ENCODE measurements at regions not wholly inside any gene's neighbourhood (a gene's known extent, or its start where the extent isn't known, plus 50 kb on each side); places are given as distances from the start of the nearest gene placed in this dataset.

DNA sequence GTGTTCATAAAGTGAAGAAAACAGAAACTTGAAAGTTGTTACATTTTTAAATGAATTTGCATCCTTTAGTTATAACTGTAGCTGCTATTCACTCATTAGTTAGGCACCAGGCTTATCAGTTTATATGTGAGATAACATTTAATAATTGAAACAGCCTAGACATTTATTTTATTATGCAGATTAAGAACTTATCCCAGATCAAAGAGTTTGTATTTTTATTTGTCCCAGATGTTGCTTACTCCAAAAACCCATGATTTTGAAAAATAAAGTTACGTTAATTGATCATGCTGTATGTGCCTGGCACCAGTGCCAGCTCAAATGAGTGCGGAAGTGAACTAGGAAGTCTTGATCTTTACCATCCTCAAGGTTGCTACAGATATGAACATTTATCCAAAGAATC, 172.7 kb upstream of the CARD18 start:
- no peaks in the 10 kb centered on the region for H3K9me3 ChIP-seq (ENCODE audit: insufficient read depth, low read depth, low read length)
- Mint-ChIP-seq H3K27me3 (ENCODE audit: low read depth, unreplicated experiment) (no peaks in the 10 kb centered on the region), H3K9me3 (ENCODE audit: unreplicated experiment) (no peaks in the 10 kb centered on the region), H3K4me3 (ENCODE audit: unreplicated experiment) (no peak overlapping the region), H3K27ac (ENCODE audit: unreplicated experiment) (no peak overlapping the region), H3K36me3 (ENCODE audit: low read depth, unreplicated experiment) (no peaks in the 10 kb centered on the region), H3K4me1 (ENCODE audit: low read depth, unreplicated experiment) (no peaks in the 10 kb centered on the region)
- no peaks in the 10 kb centered on the region for H3K79me2 ChIP-seq (ENCODE audit: insufficient read depth, low read length)
- TF ChIP-seq, protein P1, sequence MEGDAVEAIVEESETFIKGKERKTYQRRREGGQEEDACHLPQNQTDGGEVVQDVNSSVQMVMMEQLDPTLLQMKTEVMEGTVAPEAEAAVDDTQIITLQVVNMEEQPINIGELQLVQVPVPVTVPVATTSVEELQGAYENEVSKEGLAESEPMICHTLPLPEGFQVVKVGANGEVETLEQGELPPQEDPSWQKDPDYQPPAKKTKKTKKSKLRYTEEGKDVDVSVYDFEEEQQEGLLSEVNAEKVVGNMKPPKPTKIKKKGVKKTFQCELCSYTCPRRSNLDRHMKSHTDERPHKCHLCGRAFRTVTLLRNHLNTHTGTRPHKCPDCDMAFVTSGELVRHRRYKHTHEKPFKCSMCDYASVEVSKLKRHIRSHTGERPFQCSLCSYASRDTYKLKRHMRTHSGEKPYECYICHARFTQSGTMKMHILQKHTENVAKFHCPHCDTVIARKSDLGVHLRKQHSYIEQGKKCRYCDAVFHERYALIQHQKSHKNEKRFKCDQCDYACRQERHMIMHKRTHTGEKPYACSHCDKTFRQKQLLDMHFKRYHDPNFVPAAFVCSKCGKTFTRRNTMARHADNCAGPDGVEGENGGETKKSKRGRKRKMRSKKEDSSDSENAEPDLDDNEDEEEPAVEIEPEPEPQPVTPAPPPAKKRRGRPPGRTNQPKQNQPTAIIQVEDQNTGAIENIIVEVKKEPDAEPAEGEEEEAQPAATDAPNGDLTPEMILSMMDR (IDR thresholded peaks at IDR 0.05; ENCODE audit: insufficient read depth, low read depth, low read length) = no peak
- no peak for TF ChIP-seq EZH2 (IDR thresholded peaks at IDR 0.05; ENCODE audit: insufficient read depth, low read length)
- H2AFZ ChIP-seq (ENCODE audit: low read depth, low read length) = no peak overlapping the region
- no peak overlapping the region for H3K4me3 ChIP-seq (ENCODE audit: insufficient read depth, low read depth, low read length)
- no peaks in the 10 kb centered on the region for H3K36me3 ChIP-seq (ENCODE audit: insufficient read depth, low read length)
- no peaks in the 10 kb centered on the region for H3K27me3 ChIP-seq (ENCODE audit: insufficient read depth, low read length)
- no peaks in the 10 kb centered on the region for H4K20me1 ChIP-seq (ENCODE audit: insufficient read depth, low read length)
- H3K27ac ChIP-seq (ENCODE audit: low read depth, low read length) = no peak overlapping the region
- no peaks in the 10 kb centered on the region for H3K4me1 ChIP-seq (ENCODE audit: insufficient read depth, low read length)
- no peak for DNase-seq (ENCODE audit: low read depth)
- H3K9ac ChIP-seq (ENCODE audit: low read length) = no peak overlapping the region
- FAIRE-seq = no peak
- H3K4me2 ChIP-seq (ENCODE audit: low read length) = no peak overlapping the region

DNA sequence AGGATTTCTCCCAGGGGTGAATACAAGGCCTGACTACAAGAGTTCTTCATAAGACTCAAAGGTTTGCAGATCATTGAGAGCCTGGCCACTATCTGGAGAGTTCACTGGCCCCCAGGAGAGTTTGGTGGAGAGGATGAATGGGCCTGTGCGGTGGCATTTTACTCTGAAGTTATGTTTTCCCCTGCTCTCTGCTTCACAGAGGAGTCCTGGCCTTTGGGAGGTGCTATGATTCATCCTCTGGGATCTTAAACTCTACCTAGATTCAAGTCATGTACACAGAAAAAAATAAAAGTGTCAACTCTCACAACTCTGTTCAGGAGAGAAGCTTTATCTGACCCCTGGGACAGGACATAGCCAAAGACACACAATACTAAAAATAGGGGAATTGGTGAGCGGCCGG, 159.1 kb upstream of the CARD18 start:
- Mint-ChIP-seq H3K36me3 (ENCODE audit: low read depth, unreplicated experiment) (no peaks in the 10 kb centered on the region), H3K27me3 (ENCODE audit: low read depth, unreplicated experiment) (no peaks in the 10 kb centered on the region), H3K27ac (ENCODE audit: unreplicated experiment) (no peak overlapping the region), H3K4me3 (ENCODE audit: unreplicated experiment) (no peak overlapping the region), H3K4me1 (ENCODE audit: low read depth, unreplicated experiment) (peaks cover 9% of the 10 kb centered on the region), H3K9me3 (ENCODE audit: unreplicated experiment) (no peaks in the 10 kb centered on the region)
- no peak overlapping the region for H3K9ac ChIP-seq (ENCODE audit: low read length)
- no peak overlapping the region for H3K27ac ChIP-seq (ENCODE audit: low read depth, low read length)
- H3K4me1 ChIP-seq (ENCODE audit: insufficient read depth, low read length) = peaks cover 10% of the 10 kb centered on the region
- H3K4me2 ChIP-seq (ENCODE audit: low read length) = peak overlapping the region; percentile 18
- TF ChIP-seq, protein P1 (IDR thresholded peaks at IDR 0.05; ENCODE audit: insufficient read depth, low read depth, low read length) = no peak
- no peak for TF ChIP-seq EZH2 (IDR thresholded peaks at IDR 0.05; ENCODE audit: insufficient read depth, low read length)
- peak; percentile 35 for DNase-seq (ENCODE audit: low read depth)
- peak overlapping the region; percentile 20 for H2AFZ ChIP-seq (ENCODE audit: low read depth, low read length)
- FAIRE-seq = no peak
- peaks cover 3% of the 10 kb centered on the region for H3K27me3 ChIP-seq (ENCODE audit: insufficient read depth, low read length)
- H3K79me2 ChIP-seq (ENCODE audit: insufficient read depth, low read length) = no peaks in the 10 kb centered on the region
- no peaks in the 10 kb centered on the region for H3K36me3 ChIP-seq (ENCODE audit: insufficient read depth, low read length)
- no peaks in the 10 kb centered on the region for H3K9me3 ChIP-seq (ENCODE audit: insufficient read depth, low read depth, low read length)
- H4K20me1 ChIP-seq (ENCODE audit: insufficient read depth, low read length) = no peaks in the 10 kb centered on the region
- no peak overlapping the region for H3K4me3 ChIP-seq (ENCODE audit: insufficient read depth, low read depth, low read length)

DNA sequence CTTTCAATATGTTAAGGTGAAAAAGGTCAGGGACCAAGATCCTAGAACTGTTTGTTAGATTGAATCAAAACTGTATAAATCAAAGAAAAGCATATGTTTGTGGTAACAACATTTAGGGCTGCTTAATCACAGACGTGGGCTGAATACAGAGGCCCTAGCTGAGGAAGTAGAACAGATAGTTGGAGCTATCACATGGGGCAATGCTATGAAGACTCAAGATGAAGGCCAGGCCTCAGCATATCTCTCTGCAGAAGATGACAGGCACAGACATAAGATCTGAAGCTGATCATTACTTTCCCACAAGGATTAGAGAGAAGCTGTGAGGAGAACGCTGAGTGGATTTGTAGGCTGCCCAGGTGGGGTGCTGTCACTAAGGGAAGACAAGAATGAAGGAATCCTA, 158.6 kb upstream of the CARD18 start:
- Histone ChIP-seq H3K4me1 (ENCODE audit: insufficient read depth, low read length) (peaks cover 10% of the 10 kb centered on the region), H3K79me2 (ENCODE audit: insufficient read depth, low read length) (no peaks in the 10 kb centered on the region), H3K9ac (ENCODE audit: low read length) (no peak overlapping the region), H3K4me2 (ENCODE audit: low read length) (peak overlapping the region; percentile 18), H4K20me1 (ENCODE audit: insufficient read depth, low read length) (no peaks in the 10 kb centered on the region), H2AFZ (ENCODE audit: low read depth, low read length) (peak overlapping the region; percentile 20), H3K4me3 (ENCODE audit: insufficient read depth, low read depth, low read length) (no peak overlapping the region), H3K9me3 (ENCODE audit: insufficient read depth, low read depth, low read length) (no peaks in the 10 kb centered on the region), H3K27me3 (ENCODE audit: insufficient read depth, low read length) (peaks cover 3% of the 10 kb centered on the region), H3K36me3 (ENCODE audit: insufficient read depth, low read length) (no peaks in the 10 kb centered on the region), H3K27ac (ENCODE audit: low read depth, low read length) (peak overlapping the region; percentile 26)
- no peak for FAIRE-seq
- TF ChIP-seq, protein P1 (IDR thresholded peaks at IDR 0.05; ENCODE audit: insufficient read depth, low read depth, low read length) = no peak
- no peak for TF ChIP-seq EZH2 (IDR thresholded peaks at IDR 0.05; ENCODE audit: insufficient read depth, low read length)
- Mint-ChIP-seq H3K36me3 (ENCODE audit: low read depth, unreplicated experiment) (no peaks in the 10 kb centered on the region), H3K9me3 (ENCODE audit: unreplicated experiment) (no peaks in the 10 kb centered on the region), H3K4me1 (ENCODE audit: low read depth, unreplicated experiment) (peaks cover 9% of the 10 kb centered on the region), H3K27me3 (ENCODE audit: low read depth, unreplicated experiment) (no peaks in the 10 kb centered on the region), H3K27ac (ENCODE audit: unreplicated experiment) (no peak overlapping the region), H3K4me3 (ENCODE audit: unreplicated experiment) (no peak overlapping the region)
- DNase-seq (ENCODE audit: low read depth) = no peak
